HepG2 (cell line): ENCODE measurements at regions not wholly inside any gene's neighbourhood (a gene's known extent, or its start where the extent isn't known, plus 50 kb on each side); places are given as distances from the start of the nearest gene placed in this dataset.

Experiments used
- ATAC-seq: fragments of 200-7000 bp; cut with Tn5 transposase; 3 replicates; pipeline ENCODE4 v1.9.1; 2020; ENCODE audit warnings: mild to moderate bottlenecking, moderate library complexity
- BruUV-seq: library from RNA; stranded (reverse); fragments of 400-500 nt; replicated peaks from 2 replicates; lab custom pipeline; 2021; lab: Mats Ljungman, UMichigan
- CTCF ChIA-PET: fragments of 300-600 bp; formaldehyde crosslinking; extraction: SDS; loops from one replicate; lab custom pipeline; 2021; ENCODE audit warnings: low total read pairs, inconsistent platforms, low intra/inter-chr PET ratio; lab: Yijun Ruan, JAX
- POLR2A ChIA-PET: fragments of 350-600 bp; sonication (Branson Sonifier 250); formaldehyde crosslinking; loops from one replicate; lab custom pipeline; 2020; ENCODE audit warnings: antibody characterized with exemption, inconsistent platforms; lab: Yijun Ruan, JAX
- DNase-seq: peaks from one replicate; pipeline ENCODE4 v3.0.0-alpha.2; 2015; ENCODE audit warnings: low spot score
- FAIRE-seq: peaks from 3 replicates; lab custom pipeline; 2011; peaks lifted over from hg19 to GRCh38; lab: Jason Lieb, UNC
- H2AFZ ChIP-seq: one replicate; pipeline ENCODE4 v1.6.1; 2011; ENCODE audit warnings: low read length, inconsistent platforms
- H3K27ac ChIP-seq: fragments of 300-600 bp; 3 replicates; pipeline ENCODE4 v1.8.0; 2011; ENCODE audit warnings: mixed run types, mild to moderate bottlenecking, mixed read lengths, low read length, inconsistent platforms; ENCODE audit not compliant: insufficient read depth; ENCODE audit errors: extremely low read length
- H3K27me3 ChIP-seq, 2 experiments: fragments of 200-600 bp in 1 of 2; 2 replicates in 1 of 2; 3 replicates in 1 of 2; pipeline versions ENCODE4 v1.6.0 to v1.8.0; 2011; ENCODE audit warnings: low read length in 2 of 2, mild to moderate bottlenecking in 2 of 2, moderate library complexity in 2 of 2, inconsistent platforms in 1 of 2; ENCODE audit not compliant: insufficient read depth in 2 of 2, control insufficient read depth in 1 of 2
- H3K36me3 ChIP-seq, 2 experiments: fragments of 200-600 bp in 1 of 2; replicated peaks in 1 of 2; 2 replicates in 1 of 2; 3 replicates in 1 of 2; pipeline versions ENCODE4 v1.5.1 to v1.8.0; 2011; ENCODE audit warnings: low read length in 2 of 2, inconsistent platforms in 1 of 2; ENCODE audit not compliant: insufficient read depth in 2 of 2, control insufficient read depth in 1 of 2
- H3K4me1 ChIP-seq: 2 replicates; pipeline ENCODE4 v1.5.1; 2012; ENCODE audit warnings: low read length, inconsistent platforms; ENCODE audit not compliant: insufficient read depth
- H3K4me2 ChIP-seq: 2 replicates; pipeline ENCODE4 v1.6.0; 2011; ENCODE audit warnings: low read depth, low read length, inconsistent platforms
- H3K4me3 ChIP-seq, 3 experiments: fragments of 200-600 bp in 1 of 3; sonication (generic), shearing (Covaris generic) in 1 of 3; replicated peaks in 1 of 3; 2 replicates each; pipeline ENCODE4 v1.5.1; 2011 to 2016; ENCODE audit warnings: low read length in 3 of 3, inconsistent platforms in 2 of 3, low read depth in 2 of 3, mild to moderate bottlenecking in 2 of 3, control low read depth in 1 of 3, mixed read lengths in 1 of 3; ENCODE audit not compliant: insufficient read depth in 1 of 3
- H3K79me2 ChIP-seq: one replicate; pipeline ENCODE4 v1.6.1; 2011; ENCODE audit warnings: low read length, inconsistent platforms; ENCODE audit not compliant: insufficient read depth
- H3K9ac ChIP-seq: 2 replicates; pipeline ENCODE4 v1.6.0; 2011; ENCODE audit warnings: mild to moderate bottlenecking, low read depth, low read length, inconsistent platforms; ENCODE audit not compliant: insufficient read depth
- H3K9me3 ChIP-seq: 2 replicates; pipeline ENCODE4 v1.5.1; 2012; ENCODE audit warnings: mild to moderate bottlenecking, low read length
- H4K20me1 ChIP-seq: 2 replicates; pipeline ENCODE4 v1.6.0; 2011; ENCODE audit warnings: inconsistent platforms, mild to moderate bottlenecking, low read length, moderate library complexity; ENCODE audit not compliant: insufficient read depth
- GPN1 ChIP-seq: sonication (generic); formaldehyde crosslinking; IDR thresholded peaks from 2 replicates; pipeline ENCODE4 v1.5.1; 2020; ENCODE audit warnings: missing genetic modification reagents, borderline replicate concordance
- HOXD1 ChIP-seq: sonication (generic); formaldehyde crosslinking; IDR thresholded peaks from 2 replicates; pipeline ENCODE4 v1.5.0; 2020; ENCODE audit warnings: missing genetic modification reagents
- JDP2 ChIP-seq: sonication (generic); formaldehyde crosslinking; IDR thresholded peaks from 2 replicates; pipeline ENCODE4 v1.8.1; 2022; ENCODE audit warnings: missing genetic modification reagents, borderline replicate concordance
- JUN ChIP-seq: sonication (generic); formaldehyde crosslinking; IDR thresholded peaks from 2 replicates; pipeline ENCODE4 v1.4.0; 2020; ENCODE audit warnings: mild to moderate bottlenecking, missing genetic modification reagents
- MBD4 ChIP-seq: IDR thresholded peaks from 2 replicates; pipeline ENCODE4 v1.6.1; 2012; ENCODE audit warnings: low read length, inconsistent platforms, borderline replicate concordance
- NFAT5 ChIP-seq: sonication (generic); formaldehyde crosslinking; IDR thresholded peaks from 2 replicates; pipeline ENCODE4 v1.4.0; 2020; ENCODE audit warnings: missing genetic modification reagents
- POLR2AphosphoS2 ChIP-seq: IDR thresholded peaks from 2 replicates; pipeline ENCODE4 v1.6.1; 2011; ENCODE audit warnings: low read depth, low read length, improper control_type of control experiment
- TCF7L2 ChIP-seq: IDR thresholded peaks from 2 replicates; pipeline ENCODE4 v1.6.1; 2011; ENCODE audit warnings: mild to moderate bottlenecking, low read depth, low read length, moderate library complexity
- XBP1 ChIP-seq: sonication (generic); formaldehyde crosslinking; IDR thresholded peaks from 2 replicates; pipeline ENCODE4 v1.5.0; 2020; ENCODE audit warnings: missing genetic modification reagents
- ZFP90 ChIP-seq: sonication (generic); formaldehyde crosslinking; IDR thresholded peaks from 2 replicates; pipeline ENCODE4 v1.8.0; 2022; ENCODE audit warnings: missing genetic modification reagents, mild to moderate bottlenecking, inconsistent platforms, borderline replicate concordance
- ZNF775 ChIP-seq: sonication (generic); formaldehyde crosslinking; IDR thresholded peaks from 2 replicates; pipeline ENCODE4 v1.4.0; 2020; ENCODE audit warnings: missing genetic modification reagents, mild to moderate bottlenecking, moderate library complexity, borderline replicate concordance
- WGBS: methylation state at CpG from one replicate; pipeline ENCODE4 v1.1.6; 2017; ENCODE audit warnings: low lambda C conversion rate; 5-methylcytosine and 5-hydroxymethylcytosine counted together
- in situ Hi-C: cut with HindIII; loops from 2 replicates; pipeline ENCODE4 v1.10.0; 2017; ENCODE audit warnings: low pct_unique_long_range_greater_than_20kb; ENCODE audit not compliant: extremely low pct_ligation_motif_present
- intact Hi-C: fragments of 100-400 bp; cut with micrococcal nuclease; formaldehyde crosslinking; loops from one replicate; pipeline ENCODE4 v1.10.0; 2022; ENCODE audit not compliant: unreplicated experiment

GRCh38 chr6:33878562-33878961 lies 74.8 kb upstream of the MLN start:
- Histone ChIP-seq H4K20me1 (no peaks in the 10 kb centered on the region), H3K9ac (no peak overlapping the region), H3K27me3 (peaks cover 10 to 62% of the 10 kb centered on the region in 2 experiments; a peak in 3 of 5 replicates), H3K9me3 (no peaks in the 10 kb centered on the region), H3K36me3 (no peaks in the 10 kb centered on the region), H3K4me3 (no peak overlapping the region), H2AFZ (no peak overlapping the region), H3K4me2 (no peak overlapping the region), H3K4me1 (no peaks in the 10 kb centered on the region), H3K79me2 (no peaks in the 10 kb centered on the region), H3K27ac (no peak overlapping the region)
- DNase-seq: no peak
- ChIA-PET CTCF (no interaction called here), POLR2A (no interaction called here)
- in situ Hi-C loops: no loop called here
- no peak for ATAC-seq
- FAIRE-seq: no peak
- WGBS: 12% methylated on average over 4 of the region's 4 CpGs
- TF ChIP-seq JUN (CRISPR knock-in tag) (no peak), POLR2AphosphoS2 (no peak), XBP1 (no peak), TCF7L2 (no peak), HOXD1 (CRISPR knock-in tag) (no peak), GPN1 (CRISPR knock-in tag) (no peak), ZNF775 (CRISPR knock-in tag) (no peak), JDP2 (CRISPR knock-in tag) (no peak), ZFP90 (CRISPR knock-in tag) (no peak), MBD4 (no peak), NFAT5 (no peak)
- intact Hi-C loops: no loop called here
- BruUV-seq: no TSS peak
